ENCODE measurements at regions not wholly inside any gene's neighbourhood (a gene's known extent, or its start where the extent isn't known, plus 50 kb on each side); places are given as distances from the start of the nearest gene placed in this dataset.
"Not testable (repeated sequence)": the region's sequence is repeated elsewhere in the genome, so short reads cannot be mapped to it uniquely, and the experiment has no call there.

DNA sequence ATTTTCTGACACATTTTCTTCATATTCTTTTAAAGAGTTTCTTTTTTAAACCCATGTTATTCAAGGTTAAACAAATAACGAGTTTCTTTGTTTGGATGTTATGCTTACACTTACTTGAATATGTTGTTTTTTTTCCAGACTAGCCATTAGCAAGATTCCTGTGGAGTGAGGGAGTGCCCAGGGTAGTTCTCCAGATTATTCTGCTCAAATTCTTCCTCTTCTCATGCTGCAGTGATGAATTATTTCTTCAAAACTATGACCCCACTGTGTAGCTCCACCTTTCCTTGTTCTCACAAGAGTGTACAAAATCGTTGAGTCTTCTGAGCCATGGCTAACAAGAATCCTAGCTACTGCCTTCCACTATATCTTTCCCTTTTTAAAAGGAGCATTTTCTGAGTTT, 134.1 kb upstream of the ELOVL6 start:
- no peak for DNase-seq (ENCODE audit: low spot score)
- TF ChIP-seq, protein P1, sequence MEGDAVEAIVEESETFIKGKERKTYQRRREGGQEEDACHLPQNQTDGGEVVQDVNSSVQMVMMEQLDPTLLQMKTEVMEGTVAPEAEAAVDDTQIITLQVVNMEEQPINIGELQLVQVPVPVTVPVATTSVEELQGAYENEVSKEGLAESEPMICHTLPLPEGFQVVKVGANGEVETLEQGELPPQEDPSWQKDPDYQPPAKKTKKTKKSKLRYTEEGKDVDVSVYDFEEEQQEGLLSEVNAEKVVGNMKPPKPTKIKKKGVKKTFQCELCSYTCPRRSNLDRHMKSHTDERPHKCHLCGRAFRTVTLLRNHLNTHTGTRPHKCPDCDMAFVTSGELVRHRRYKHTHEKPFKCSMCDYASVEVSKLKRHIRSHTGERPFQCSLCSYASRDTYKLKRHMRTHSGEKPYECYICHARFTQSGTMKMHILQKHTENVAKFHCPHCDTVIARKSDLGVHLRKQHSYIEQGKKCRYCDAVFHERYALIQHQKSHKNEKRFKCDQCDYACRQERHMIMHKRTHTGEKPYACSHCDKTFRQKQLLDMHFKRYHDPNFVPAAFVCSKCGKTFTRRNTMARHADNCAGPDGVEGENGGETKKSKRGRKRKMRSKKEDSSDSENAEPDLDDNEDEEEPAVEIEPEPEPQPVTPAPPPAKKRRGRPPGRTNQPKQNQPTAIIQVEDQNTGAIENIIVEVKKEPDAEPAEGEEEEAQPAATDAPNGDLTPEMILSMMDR (IDR thresholded peaks at IDR 0.05; ENCODE audit: extremely low read depth, insufficient read depth, missing control alignments): no peak
- in situ Hi-C loops (cut with MboI; ENCODE audit: low pct_unique_long_range_greater_than_20kb, low sequenced_read_pairs, unreplicated experiment): loop anchor here (25.0 kb wide), 1 partner anchor 320 kb away; no protein-coding TSS in a partner anchor

DNA sequence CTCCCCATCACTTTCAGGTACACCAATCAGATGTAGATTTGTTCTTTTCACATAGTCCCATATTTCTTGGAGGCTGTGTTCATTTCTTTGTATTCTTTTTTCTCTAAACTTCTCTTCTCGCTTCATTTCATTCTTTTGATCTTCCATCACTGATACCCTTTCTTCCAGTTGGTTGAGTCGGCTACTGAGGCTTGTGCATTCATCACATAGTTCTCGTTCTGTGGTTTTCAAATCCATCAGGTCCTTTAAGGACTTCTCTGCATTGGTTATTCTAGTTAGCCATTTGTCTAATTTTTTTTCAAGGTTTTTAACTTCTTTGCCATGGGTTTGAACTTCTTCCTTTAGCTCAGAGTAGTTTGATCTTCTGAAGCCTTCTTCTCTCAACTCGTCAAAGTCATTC, 128.0 kb upstream of the ELOVL6 start:
- not testable (repeated sequence) for DNase-seq (ENCODE audit: low spot score)
- in situ Hi-C loops (cut with MboI; ENCODE audit: low pct_unique_long_range_greater_than_20kb, low sequenced_read_pairs, unreplicated experiment): loop anchor here (25.0 kb wide), 1 partner anchor 314 kb away; no protein-coding TSS in a partner anchor

DNA sequence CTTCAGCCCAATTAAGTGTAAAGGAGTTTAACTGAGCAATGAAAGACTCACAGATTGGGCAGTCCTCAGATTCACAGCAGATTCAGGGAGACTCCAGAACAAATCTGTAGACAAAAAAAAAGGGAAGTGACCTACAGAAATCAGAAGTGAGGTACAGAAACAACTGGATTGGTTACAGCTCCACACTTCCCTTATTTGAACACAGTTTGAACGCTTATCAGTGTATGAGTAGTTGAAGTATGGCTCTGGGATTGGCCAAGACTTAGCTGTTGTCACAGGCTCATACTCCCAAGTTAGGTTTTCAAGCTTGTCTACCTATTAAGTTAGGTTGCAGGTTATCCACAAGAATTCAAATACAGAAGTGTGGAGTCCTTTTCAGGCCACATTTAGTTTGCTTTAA, 112.4 kb upstream of the ELOVL6 start:
- in situ Hi-C loops (cut with MboI; ENCODE audit: low pct_unique_long_range_greater_than_20kb, low sequenced_read_pairs, unreplicated experiment): no loop called here
- DNase-seq (ENCODE audit: low spot score): no peak
- TF ChIP-seq, protein P1 (IDR thresholded peaks at IDR 0.05; ENCODE audit: extremely low read depth, insufficient read depth, missing control alignments): no peak

DNA sequence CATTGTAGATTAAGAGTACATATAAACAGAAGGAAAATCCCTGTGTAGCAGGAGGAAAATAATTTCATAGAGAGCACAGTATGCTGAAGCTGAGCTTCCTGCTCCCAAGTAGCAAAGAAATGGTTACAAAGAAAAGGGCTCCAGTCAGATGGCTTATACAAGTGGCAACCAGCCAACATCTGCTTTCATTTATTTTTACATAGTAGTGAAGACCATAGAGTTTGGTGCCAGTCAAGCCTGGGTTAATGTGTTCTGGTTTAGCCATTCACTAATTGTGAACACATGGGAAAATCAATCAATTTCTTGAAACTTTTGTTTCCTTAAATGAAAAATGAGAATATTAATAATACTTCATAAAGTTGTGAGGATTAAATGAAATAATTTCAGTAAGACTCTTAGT, 111.3 kb upstream of the ELOVL6 start:
- TF ChIP-seq, protein P1 (IDR thresholded peaks at IDR 0.05; ENCODE audit: extremely low read depth, insufficient read depth, missing control alignments): no peak
- no peak for DNase-seq (ENCODE audit: low spot score)
- in situ Hi-C loops (cut with MboI; ENCODE audit: low pct_unique_long_range_greater_than_20kb, low sequenced_read_pairs, unreplicated experiment): no loop called here

DNA sequence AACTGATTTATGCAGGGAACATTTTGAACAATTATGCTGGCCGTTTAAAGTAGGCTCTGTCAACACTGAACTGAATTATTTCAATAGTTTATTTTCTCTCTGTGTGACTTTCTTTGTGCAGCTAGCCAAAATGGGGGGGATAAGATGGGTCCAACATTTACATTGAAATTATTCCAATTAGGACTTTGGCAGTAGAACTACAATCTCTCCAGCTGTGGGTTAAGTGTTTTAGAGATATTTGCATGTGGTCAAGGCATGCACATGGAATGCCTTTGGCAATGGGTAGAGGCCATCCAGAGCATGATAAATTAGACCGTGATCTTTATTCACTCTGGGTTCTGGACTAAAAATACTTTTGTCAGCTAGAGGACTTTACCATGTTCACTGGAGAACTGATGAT, 107.9 kb upstream of the ELOVL6 start:
- DNase-seq (ENCODE audit: low spot score): no peak
- TF ChIP-seq, protein P1 (IDR thresholded peaks at IDR 0.05; ENCODE audit: extremely low read depth, insufficient read depth, missing control alignments): no peak
- in situ Hi-C loops (cut with MboI; ENCODE audit: low pct_unique_long_range_greater_than_20kb, low sequenced_read_pairs, unreplicated experiment): no loop called here

DNA sequence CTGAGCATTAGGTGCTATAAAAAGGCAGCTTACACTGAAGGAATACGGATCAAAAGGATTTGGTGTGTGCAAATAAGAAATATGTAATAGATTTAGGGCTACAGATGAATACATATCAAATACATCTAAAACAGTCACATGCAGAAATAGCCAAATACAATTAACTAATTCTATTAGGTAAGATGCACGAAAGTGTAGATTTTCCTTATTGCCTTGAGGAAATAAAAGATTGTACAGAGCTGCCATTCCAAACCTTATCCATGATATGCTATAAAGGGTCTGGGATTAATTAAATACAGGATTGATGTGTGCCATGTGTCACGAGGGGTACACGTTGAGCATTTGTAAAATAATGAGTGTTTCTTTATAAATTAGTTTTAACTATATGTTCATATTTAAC, 107.0 kb upstream of the ELOVL6 start:
- in situ Hi-C loops (cut with MboI; ENCODE audit: low pct_unique_long_range_greater_than_20kb, low sequenced_read_pairs, unreplicated experiment): no loop called here
- TF ChIP-seq, protein P1 (IDR thresholded peaks at IDR 0.05; ENCODE audit: extremely low read depth, insufficient read depth, missing control alignments): no peak
- no peak for DNase-seq (ENCODE audit: low spot score)

DNA sequence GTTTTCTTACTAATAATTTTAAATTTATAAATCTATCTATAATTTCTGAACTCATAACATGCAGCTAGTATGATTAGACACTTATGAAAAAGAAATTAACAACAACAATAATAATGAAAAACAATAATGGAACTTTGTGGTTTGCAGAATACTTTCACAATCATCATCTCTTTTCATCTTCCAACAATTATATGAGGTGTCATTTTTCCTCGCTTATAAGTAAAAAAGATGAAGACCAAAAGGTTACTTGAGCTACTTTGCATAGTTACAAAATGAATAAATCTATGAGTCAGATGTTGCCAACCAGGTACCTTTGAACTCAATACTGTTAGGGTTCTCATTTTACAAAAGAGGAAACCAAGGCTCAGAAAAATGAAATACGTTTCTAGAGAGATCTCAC, 98.5 kb upstream of the ELOVL6 start:
- in situ Hi-C loops (cut with MboI; ENCODE audit: low pct_unique_long_range_greater_than_20kb, low sequenced_read_pairs, unreplicated experiment): no loop called here
- peak; percentile 31 for DNase-seq (ENCODE audit: low spot score)
- TF ChIP-seq, protein P1 (IDR thresholded peaks at IDR 0.05; ENCODE audit: extremely low read depth, insufficient read depth, missing control alignments): no peak

Measured in GM13977 (cell line).